Karpas-422 (cell line): ENCODE measurements at regions not wholly inside any gene's neighbourhood (a gene's known extent, or its start where the extent isn't known, plus 50 kb on each side); places are given as distances from the start of the nearest gene placed in this dataset.

ENCODE experiments used
- DNase-seq: peaks from one replicate; pipeline ENCODE4 v3.0.0-alpha.2; 2015
- H2AFZ ChIP-seq: fragments of 200-600 bp; sonication (generic); 2 replicates; pipeline ENCODE4 v1.6.1; 2014; ENCODE audit warnings: antibody characterized with exemption, low read length, mixed read lengths
- H3K27ac ChIP-seq: fragments of 200-600 bp; sonication (generic); 2 replicates; pipeline ENCODE4 v1.5.1; 2014; ENCODE audit warnings: mild to moderate bottlenecking, low read length, moderate library complexity
- H3K27me3 ChIP-seq: fragments of 200-600 bp; sonication (generic); 2 replicates; pipeline ENCODE4 v1.6.1; 2014; ENCODE audit warnings: low read length, mixed read lengths
- H3K36me3 ChIP-seq: fragments of 200-600 bp; sonication (generic); 2 replicates; pipeline ENCODE4 v1.6.1; 2014; ENCODE audit warnings: low read length, mixed read lengths; ENCODE audit not compliant: insufficient read depth
- H3K4me1 ChIP-seq: fragments of 200-600 bp; sonication (generic); 2 replicates; pipeline ENCODE4 v1.6.1; 2014; ENCODE audit warnings: mild to moderate bottlenecking, low read length, mixed read lengths
- H3K4me2 ChIP-seq: fragments of 200-600 bp; sonication (generic); 2 replicates; pipeline ENCODE4 v1.6.1; 2014; ENCODE audit warnings: low read length, low read depth, mild to moderate bottlenecking; ENCODE audit not compliant: poor library complexity, severe bottlenecking
- H3K4me3 ChIP-seq: fragments of 200-600 bp; sonication (generic); 2 replicates; pipeline ENCODE4 v1.5.1; 2014; ENCODE audit warnings: mild to moderate bottlenecking, antibody characterized with exemption, low read length, mixed read lengths
- H3K79me2 ChIP-seq: fragments of 200-600 bp; sonication (generic); 2 replicates; pipeline ENCODE4 v1.6.1; 2014; ENCODE audit warnings: mild to moderate bottlenecking, low read length, mixed read lengths
- H3K9ac ChIP-seq: fragments of 200-600 bp; sonication (generic); 2 replicates; pipeline ENCODE4 v1.6.0; 2014; ENCODE audit warnings: low read length
- H3K9me2 ChIP-seq: fragments of 200-600 bp; sonication (generic), shearing (Covaris generic); replicated peaks from 2 replicates; pipeline ENCODE4 v1.6.0; 2014; ENCODE audit warnings: mild to moderate bottlenecking, low read length, moderate library complexity; ENCODE audit not compliant: insufficient read depth
- H3K9me3 ChIP-seq: fragments of 300-700, 200-600 bp; sonication (generic); 2 replicates; pipeline ENCODE4 v1.6.1; 2014; ENCODE audit warnings: low read length, mixed read lengths
- H4K20me1 ChIP-seq: fragments of 200-600 bp; sonication (generic); 2 replicates; pipeline ENCODE4 v1.6.1; 2014; ENCODE audit warnings: mild to moderate bottlenecking, antibody characterized with exemption, low read length, low read depth; ENCODE audit not compliant: insufficient read depth

GRCh38 chr5:136891175-136891972, 526.0 kb upstream of the TRPC7 start:
- DNase-seq: no peak
- Histone ChIP-seq H3K9ac (no peak overlapping the region), H4K20me1 (no peaks in the 10 kb centered on the region)

GRCh38 chr5:136890431-136891148, 525.2 kb upstream of the TRPC7 start:
- no peaks in the 10 kb centered on the region for H3K9me3 ChIP-seq
- no peaks in the 10 kb centered on the region for H3K79me2 ChIP-seq
- H3K9me2 ChIP-seq: no peaks in the 10 kb centered on the region
- H3K9ac ChIP-seq: no peak overlapping the region
- no peak overlapping the region for H3K4me3 ChIP-seq
- no peak overlapping the region for H3K4me2 ChIP-seq
- no peak for DNase-seq
- no peaks in the 10 kb centered on the region for H3K27me3 ChIP-seq
- no peak overlapping the region for H2AFZ ChIP-seq
- no peaks in the 10 kb centered on the region for H4K20me1 ChIP-seq
- H3K27ac ChIP-seq: no peak overlapping the region
- no peaks in the 10 kb centered on the region for H3K4me1 ChIP-seq
- H3K36me3 ChIP-seq: no peaks in the 10 kb centered on the region

More at GRCh38 chr5:136891175-136891972, 526.0 kb upstream of the TRPC7 start:
- Histone ChIP-seq H3K36me3 (no peaks in the 10 kb centered on the region), H3K4me1 (no peaks in the 10 kb centered on the region), H3K9me3 (no peaks in the 10 kb centered on the region), H3K27ac (no peak overlapping the region), H2AFZ (no peak overlapping the region), H3K4me3 (no peak overlapping the region), H3K4me2 (no peak overlapping the region), H3K79me2 (no peaks in the 10 kb centered on the region), H3K27me3 (no peaks in the 10 kb centered on the region), H3K9me2 (no peaks in the 10 kb centered on the region)

- DNase-seq: no peak
- Histone ChIP-seq H3K4me2 (no peak overlapping the region), H3K36me3 (no peaks in the 10 kb centered on the region), H4K20me1 (no peaks in the 10 kb centered on the region), H3K4me3 (no peak overlapping the region), H3K9me3 (no peaks in the 10 kb centered on the region), H3K79me2 (no peaks in the 10 kb centered on the region), H3K27ac (no peak overlapping the region), H3K9ac (no peak overlapping the region), H3K27me3 (no peaks in the 10 kb centered on the region), H3K4me1 (no peaks in the 10 kb centered on the region), H2AFZ (no peak overlapping the region), H3K9me2 (no peaks in the 10 kb centered on the region)
Measured at GRCh38 chr5:136886608-136887007, 521.3 kb upstream of the TRPC7 start.

- H3K27me3 ChIP-seq: no peaks in the 10 kb centered on the region
- no peak for DNase-seq
- no peak overlapping the region for H2AFZ ChIP-seq
- H3K27ac ChIP-seq: no peak overlapping the region
- no peak overlapping the region for H3K4me3 ChIP-seq
- no peaks in the 10 kb centered on the region for H4K20me1 ChIP-seq
- H3K9ac ChIP-seq: no peak overlapping the region
- no peaks in the 10 kb centered on the region for H3K4me1 ChIP-seq
- H3K36me3 ChIP-seq: no peaks in the 10 kb centered on the region
- H3K79me2 ChIP-seq: no peaks in the 10 kb centered on the region
- H3K9me3 ChIP-seq: no peaks in the 10 kb centered on the region
- no peak overlapping the region for H3K4me2 ChIP-seq
- no peaks in the 10 kb centered on the region for H3K9me2 ChIP-seq
Measured at GRCh38 chr5:136864960-136865359, 499.6 kb upstream of the TRPC7 start.

GRCh38 chr5:136856648-136857047, 491.3 kb upstream of the TRPC7 start:
- H3K27me3 ChIP-seq: no peaks in the 10 kb centered on the region
- DNase-seq: no peak
- H4K20me1 ChIP-seq: no peaks in the 10 kb centered on the region
- H3K27ac ChIP-seq: no peak overlapping the region
- H3K79me2 ChIP-seq: no peaks in the 10 kb centered on the region
- H3K9me3 ChIP-seq: no peaks in the 10 kb centered on the region
- no peak overlapping the region for H3K4me2 ChIP-seq
- H3K9me2 ChIP-seq: no peaks in the 10 kb centered on the region
- no peak overlapping the region for H2AFZ ChIP-seq
- no peaks in the 10 kb centered on the region for H3K36me3 ChIP-seq
- no peak overlapping the region for H3K4me3 ChIP-seq
- no peak overlapping the region for H3K9ac ChIP-seq
- H3K4me1 ChIP-seq: no peaks in the 10 kb centered on the region

- no peak overlapping the region for H3K27ac ChIP-seq
- H4K20me1 ChIP-seq: no peaks in the 10 kb centered on the region
- H3K9me3 ChIP-seq: no peaks in the 10 kb centered on the region
- DNase-seq: no peak
- no peak overlapping the region for H3K4me3 ChIP-seq
- H2AFZ ChIP-seq: no peak overlapping the region
- no peaks in the 10 kb centered on the region for H3K79me2 ChIP-seq
- H3K4me1 ChIP-seq: no peaks in the 10 kb centered on the region
- no peak overlapping the region for H3K9ac ChIP-seq
- no peaks in the 10 kb centered on the region for H3K36me3 ChIP-seq
- no peak overlapping the region for H3K4me2 ChIP-seq
- H3K27me3 ChIP-seq: no peaks in the 10 kb centered on the region
- no peaks in the 10 kb centered on the region for H3K9me2 ChIP-seq
Measured at GRCh38 chr5:136853971-136854370, 488.6 kb upstream of the TRPC7 start.

- H3K27ac ChIP-seq: no peak overlapping the region
- H3K27me3 ChIP-seq: no peaks in the 10 kb centered on the region
- H3K4me1 ChIP-seq: no peaks in the 10 kb centered on the region
- no peak overlapping the region for H2AFZ ChIP-seq
- no peaks in the 10 kb centered on the region for H3K79me2 ChIP-seq
- H3K9me2 ChIP-seq: no peaks in the 10 kb centered on the region
- H4K20me1 ChIP-seq: no peaks in the 10 kb centered on the region
- no peak for DNase-seq
- no peak overlapping the region for H3K4me2 ChIP-seq
- H3K9ac ChIP-seq: no peak overlapping the region
- H3K9me3 ChIP-seq: no peaks in the 10 kb centered on the region
- no peaks in the 10 kb centered on the region for H3K36me3 ChIP-seq
- no peak overlapping the region for H3K4me3 ChIP-seq
Measured at GRCh38 chr5:136840601-136841000, 475.3 kb upstream of the TRPC7 start.

- no peaks in the 10 kb centered on the region for H3K4me1 ChIP-seq
- no peak for DNase-seq
- H3K27me3 ChIP-seq: no peaks in the 10 kb centered on the region
- H3K4me3 ChIP-seq: no peak overlapping the region
- H3K9me2 ChIP-seq: no peaks in the 10 kb centered on the region
- H3K4me2 ChIP-seq: no peak overlapping the region
- no peak overlapping the region for H2AFZ ChIP-seq
- H3K9me3 ChIP-seq: no peaks in the 10 kb centered on the region
- no peak overlapping the region for H3K9ac ChIP-seq
- no peaks in the 10 kb centered on the region for H4K20me1 ChIP-seq
- no peaks in the 10 kb centered on the region for H3K79me2 ChIP-seq
- no peak overlapping the region for H3K27ac ChIP-seq
- no peaks in the 10 kb centered on the region for H3K36me3 ChIP-seq
Measured at GRCh38 chr5:136836093-136836492, 470.7 kb upstream of the TRPC7 start.
